SK-N-SH (cell line): ENCODE measurements at regions not wholly inside any gene's neighbourhood (a gene's known extent, or its start where the extent isn't known, plus 50 kb on each side); places are given as distances from the start of the nearest gene placed in this dataset.

Experiments used
- CTCF ChIP-seq: fragments of 200-600 bp; sonication (generic); IDR thresholded peaks from 2 replicates; pipeline ENCODE4 v1.6.1; 2017; ENCODE audit warnings: antibody characterized with exemption, mild to moderate bottlenecking, moderate library complexity
- EP300 ChIP-seq, 2 experiments: IDR thresholded peaks; 2 replicates each; pipeline versions ENCODE4 v1.4.0 to v1.6.1; 2012; ENCODE audit warnings: borderline replicate concordance in 1 of 2, low read depth in 1 of 2, low read length in 1 of 2
- EZH2phosphoT487 ChIP-seq: fragments of 200-600 bp; sonication (generic); IDR thresholded peaks from 2 replicates; pipeline ENCODE4 v1.6.1; 2017; ENCODE audit warnings: low read depth, mixed run types, mild to moderate bottlenecking, antibody characterized with exemption, moderate library complexity, borderline replicate concordance
- FOSL2 ChIP-seq: IDR thresholded peaks from 2 replicates; pipeline ENCODE4 v1.4.0; 2012; ENCODE audit warnings: low read depth, mild to moderate bottlenecking, moderate library complexity, borderline replicate concordance
- MAX ChIP-seq: IDR thresholded peaks from 2 replicates; pipeline ENCODE4 v1.4.0; 2012; ENCODE audit warnings: low read depth
- POLR2AphosphoS5 ChIP-seq: IDR thresholded peaks from 2 replicates; pipeline ENCODE4 v1.6.1; 2012; ENCODE audit warnings: low read depth, low read length
- RAD21 ChIP-seq: IDR thresholded peaks from 2 replicates; pipeline ENCODE4 v1.6.1; 2012; ENCODE audit warnings: mild to moderate bottlenecking, low read length
- REST ChIP-seq: IDR thresholded peaks from 2 replicates; pipeline ENCODE4 v1.6.1; 2012; ENCODE audit warnings: mild to moderate bottlenecking, low read depth, low read length, moderate library complexity
- SMC3 ChIP-seq: IDR thresholded peaks from 2 replicates; pipeline ENCODE4 v1.6.1; 2012; ENCODE audit warnings: low read depth, low read length, improper control_type of control experiment
- TCF12 ChIP-seq: IDR thresholded peaks from 2 replicates; pipeline ENCODE4 v1.4.0; 2012
- USF2 ChIP-seq: fragments of 150-350 bp; IDR thresholded peaks from 2 replicates; pipeline ENCODE4 v1.6.1; 2017; ENCODE audit warnings: antibody characterized with exemption, low read length, low read depth, borderline replicate concordance
- YY1 ChIP-seq: IDR thresholded peaks from 2 replicates; pipeline ENCODE4 v1.4.0; 2012; ENCODE audit warnings: low read depth, mild to moderate bottlenecking
- ZBTB33 ChIP-seq: IDR thresholded peaks from 2 replicates; pipeline ENCODE4 v1.4.0; 2012; ENCODE audit warnings: low read depth, borderline replicate concordance

GRCh38 chrX:96383428-96383827 lies 301.2 kb upstream of the DIAPH2 start:
- no peak for TF ChIP-seq POLR2AphosphoS5
- TF ChIP-seq CTCF = no peak
- TF ChIP-seq EZH2phosphoT487 = no peak
- TF ChIP-seq EP300 (IDR thresholded peaks at IDR 0.05; ENCODE audit: borderline replicate concordance in 1 of 2, low read depth in 1 of 2, low read length in 1 of 2) = no peak
- no peak for TF ChIP-seq TCF12
- no peak for TF ChIP-seq RAD21
- TF ChIP-seq YY1 = no peak
- no peak for TF ChIP-seq FOSL2
- TF ChIP-seq REST = no peak
- no peak for TF ChIP-seq ZBTB33
- TF ChIP-seq MAX = no peak
- TF ChIP-seq USF2 = no peak
- no peak for TF ChIP-seq SMC3
